Calu3 (cell line): ENCODE measurements at regions not wholly inside any gene's neighbourhood (a gene's known extent, or its start where the extent isn't known, plus 50 kb on each side); places are given as distances from the start of the nearest gene placed in this dataset.

Source experiments
- BruUV-seq: library from RNA; stranded (reverse); fragments of 400-500 nt; replicated peaks from 2 replicates; lab custom pipeline; 2021; lab: Mats Ljungman, UMichigan
- CTCF ChIA-PET: fragments of 300-600 bp; sonication (Branson Sonifier 250); formaldehyde crosslinking; loops from one replicate; lab custom pipeline; 2022; ENCODE audit warnings: antibody characterized with exemption; lab: Charles Lee
- DNase-seq: peaks from one replicate; pipeline ENCODE4 v3.0.0; 2022
- H3K27ac Mint-ChIP-seq: one replicate; pipeline ENCODE4 v1.8.0; 2022; ENCODE audit warnings: mixed read lengths; ENCODE audit not compliant: unreplicated experiment
- H3K27me3 Mint-ChIP-seq: one replicate; pipeline ENCODE4 v1.8.0; 2022; ENCODE audit warnings: mixed read lengths; ENCODE audit not compliant: unreplicated experiment
- H3K36me3 Mint-ChIP-seq: one replicate; pipeline ENCODE4 v1.8.0; 2022; ENCODE audit warnings: mild to moderate bottlenecking, moderate library complexity, mixed read lengths; ENCODE audit not compliant: insufficient read depth, unreplicated experiment
- H3K4me1 Mint-ChIP-seq: one replicate; pipeline ENCODE4 v1.8.0; 2022; ENCODE audit warnings: mild to moderate bottlenecking, low read depth, mixed read lengths; ENCODE audit not compliant: unreplicated experiment
- H3K4me3 Mint-ChIP-seq: one replicate; pipeline ENCODE4 v1.8.0; 2022; ENCODE audit warnings: mild to moderate bottlenecking, low read depth, moderate library complexity, mixed read lengths; ENCODE audit not compliant: unreplicated experiment
- H3K9me3 Mint-ChIP-seq: one replicate; pipeline ENCODE4 v1.8.0; 2022; ENCODE audit warnings: low read depth, mixed read lengths; ENCODE audit not compliant: unreplicated experiment
- intact Hi-C: fragments of 100-400 bp; cut with micrococcal nuclease; formaldehyde crosslinking; loops from one replicate; pipeline ENCODE4 v1.10.0; 2022; ENCODE audit not compliant: unreplicated experiment
- TF ChIP-seq, protein P1 (sequence below): fragments of 200-600 bp; IDR thresholded peaks from one replicate; pipeline ENCODE4 v1.8.0; 2022; ENCODE audit warnings: antibody characterized with exemption; ENCODE audit not compliant: unreplicated experiment

- DNase-seq: no peak
- TF ChIP-seq, protein P1, sequence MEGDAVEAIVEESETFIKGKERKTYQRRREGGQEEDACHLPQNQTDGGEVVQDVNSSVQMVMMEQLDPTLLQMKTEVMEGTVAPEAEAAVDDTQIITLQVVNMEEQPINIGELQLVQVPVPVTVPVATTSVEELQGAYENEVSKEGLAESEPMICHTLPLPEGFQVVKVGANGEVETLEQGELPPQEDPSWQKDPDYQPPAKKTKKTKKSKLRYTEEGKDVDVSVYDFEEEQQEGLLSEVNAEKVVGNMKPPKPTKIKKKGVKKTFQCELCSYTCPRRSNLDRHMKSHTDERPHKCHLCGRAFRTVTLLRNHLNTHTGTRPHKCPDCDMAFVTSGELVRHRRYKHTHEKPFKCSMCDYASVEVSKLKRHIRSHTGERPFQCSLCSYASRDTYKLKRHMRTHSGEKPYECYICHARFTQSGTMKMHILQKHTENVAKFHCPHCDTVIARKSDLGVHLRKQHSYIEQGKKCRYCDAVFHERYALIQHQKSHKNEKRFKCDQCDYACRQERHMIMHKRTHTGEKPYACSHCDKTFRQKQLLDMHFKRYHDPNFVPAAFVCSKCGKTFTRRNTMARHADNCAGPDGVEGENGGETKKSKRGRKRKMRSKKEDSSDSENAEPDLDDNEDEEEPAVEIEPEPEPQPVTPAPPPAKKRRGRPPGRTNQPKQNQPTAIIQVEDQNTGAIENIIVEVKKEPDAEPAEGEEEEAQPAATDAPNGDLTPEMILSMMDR: no peak
- H3K27ac Mint-ChIP-seq: no peak overlapping the region
- CTCF ChIA-PET: no interaction called here
- H3K4me1 Mint-ChIP-seq: no peaks in the 10 kb centered on the region
- peaks cover 5% of the 10 kb centered on the region for H3K36me3 Mint-ChIP-seq
- no peaks in the 10 kb centered on the region for H3K27me3 Mint-ChIP-seq
- H3K9me3 Mint-ChIP-seq: peaks cover 15% of the 10 kb centered on the region
- intact Hi-C loops: no loop called here
- no peak overlapping the region for H3K4me3 Mint-ChIP-seq
- BruUV-seq: no TSS peak
Measured at GRCh38 chr22:49107561-49107960, 720.1 kb downstream of the BRD1 start.

DNA sequence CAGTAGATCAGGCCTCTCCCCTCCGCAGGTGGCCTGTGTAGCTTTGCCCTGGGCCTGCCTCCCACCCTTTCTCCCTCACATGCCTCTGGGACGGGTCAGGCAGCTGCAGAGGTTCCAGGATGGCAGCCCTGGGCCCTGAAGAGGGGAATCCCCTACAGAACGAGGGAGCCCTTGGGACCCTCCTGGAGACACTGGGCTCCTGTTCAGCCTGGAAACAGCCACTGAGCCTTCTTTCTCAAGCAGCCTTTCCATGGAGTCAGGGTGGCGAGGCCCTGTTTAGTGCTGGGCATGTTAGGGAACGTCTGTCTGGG is 720.9 kb downstream of the BRD1 start:
- intact Hi-C loops: no loop called here
- no peak overlapping the region for H3K4me3 Mint-ChIP-seq
- no peaks in the 10 kb centered on the region for H3K27me3 Mint-ChIP-seq
- H3K9me3 Mint-ChIP-seq: peaks cover 13% of the 10 kb centered on the region
- CTCF ChIA-PET: no interaction called here
- TF ChIP-seq, protein P1: no peak
- DNase-seq: no peak
- BruUV-seq: no TSS peak
- H3K36me3 Mint-ChIP-seq: peaks cover 5% of the 10 kb centered on the region
- H3K27ac Mint-ChIP-seq: no peak overlapping the region
- no peaks in the 10 kb centered on the region for H3K4me1 Mint-ChIP-seq

DNA sequence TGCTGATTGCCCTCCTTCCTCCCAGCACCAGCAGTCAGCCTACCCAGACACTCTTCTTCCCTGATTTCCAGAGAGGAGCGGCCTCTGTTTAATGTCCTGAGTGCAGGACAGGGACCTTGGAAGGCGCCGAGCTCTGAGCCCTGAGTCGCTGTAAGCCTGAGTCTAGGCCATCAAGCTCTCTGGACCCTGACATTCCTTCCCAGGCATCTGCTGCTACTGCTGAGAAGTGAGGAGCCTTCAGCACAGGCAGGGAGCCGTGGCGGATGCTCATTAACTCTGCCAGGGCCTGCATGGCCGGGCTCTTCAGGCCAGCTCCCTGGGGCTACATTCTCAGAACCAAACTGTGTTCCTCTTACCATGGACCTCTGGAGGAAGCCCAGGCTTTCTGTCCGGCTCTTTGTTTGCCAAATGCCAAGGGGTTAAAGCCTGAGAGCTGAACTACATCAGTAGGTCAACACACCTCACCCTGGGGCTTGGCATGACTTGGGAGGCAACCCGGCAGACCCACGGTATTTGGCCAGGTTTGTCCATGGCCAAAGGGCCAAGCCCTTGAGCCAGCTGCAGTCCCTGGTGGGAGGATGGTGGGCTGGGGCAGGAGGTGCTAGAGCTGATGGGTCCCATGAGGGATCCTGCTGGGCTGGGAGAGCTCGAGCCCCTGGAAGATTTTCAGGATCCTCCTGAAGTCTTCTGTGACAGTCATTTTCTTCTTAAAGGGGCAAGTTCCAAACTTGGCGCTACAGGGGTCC is 721.4 kb downstream of the BRD1 start:
- no peaks in the 10 kb centered on the region for H3K4me1 Mint-ChIP-seq
- no peaks in the 10 kb centered on the region for H3K27me3 Mint-ChIP-seq
- intact Hi-C loops: no loop called here
- H3K4me3 Mint-ChIP-seq: no peak overlapping the region
- DNase-seq: no peak
- no TSS peak for BruUV-seq
- TF ChIP-seq, protein P1: no peak
- peaks cover 13% of the 10 kb centered on the region for H3K9me3 Mint-ChIP-seq
- H3K36me3 Mint-ChIP-seq: peaks cover 7% of the 10 kb centered on the region
- H3K27ac Mint-ChIP-seq: no peak overlapping the region
- CTCF ChIA-PET: no interaction called here

DNA sequence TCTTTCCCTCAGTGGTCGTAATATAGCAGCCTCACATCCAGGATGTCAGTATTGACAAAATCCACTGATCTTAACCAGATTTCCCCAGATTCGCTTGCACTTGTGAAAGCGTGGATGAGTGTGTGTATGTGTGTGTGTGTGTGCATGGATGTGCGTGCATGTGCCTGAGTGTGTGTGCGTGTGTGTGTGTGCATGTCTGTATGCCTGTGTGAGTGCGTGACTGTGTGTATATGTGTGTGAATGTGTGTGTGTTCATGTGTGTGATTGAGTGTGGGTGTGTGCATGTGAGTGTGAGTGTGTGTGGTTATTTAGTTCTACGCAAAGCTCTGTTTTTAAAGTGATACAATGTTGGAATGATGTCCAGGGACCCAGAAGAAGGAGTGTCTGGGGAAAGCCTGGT is 723.2 kb downstream of the BRD1 start:
- CTCF ChIA-PET: no interaction called here
- H3K27ac Mint-ChIP-seq: no peak overlapping the region
- intact Hi-C loops: no loop called here
- TF ChIP-seq, protein P1: no peak
- no peaks in the 10 kb centered on the region for H3K27me3 Mint-ChIP-seq
- BruUV-seq: no TSS peak
- peaks cover 10% of the 10 kb centered on the region for H3K9me3 Mint-ChIP-seq
- peaks cover 8% of the 10 kb centered on the region for H3K36me3 Mint-ChIP-seq
- DNase-seq: no peak
- no peak overlapping the region for H3K4me3 Mint-ChIP-seq
- H3K4me1 Mint-ChIP-seq: no peaks in the 10 kb centered on the region
